GOT3 (cell line): ENCODE measurements at regions not wholly inside any gene's neighbourhood (a gene's known extent, or its start where the extent isn't known, plus 50 kb on each side); places are given as distances from the start of the nearest gene placed in this dataset.
"Not testable (repeated sequence)": the region's sequence is repeated elsewhere in the genome, so short reads cannot be mapped to it uniquely, and the experiment has no call there.

Source experiments
- DNase-seq: peaks from one replicate; lab custom pipeline; 2025; ENCODE audit warnings: mixed read lengths; lab: John Stamatoyannopoulos, UW

DNA sequence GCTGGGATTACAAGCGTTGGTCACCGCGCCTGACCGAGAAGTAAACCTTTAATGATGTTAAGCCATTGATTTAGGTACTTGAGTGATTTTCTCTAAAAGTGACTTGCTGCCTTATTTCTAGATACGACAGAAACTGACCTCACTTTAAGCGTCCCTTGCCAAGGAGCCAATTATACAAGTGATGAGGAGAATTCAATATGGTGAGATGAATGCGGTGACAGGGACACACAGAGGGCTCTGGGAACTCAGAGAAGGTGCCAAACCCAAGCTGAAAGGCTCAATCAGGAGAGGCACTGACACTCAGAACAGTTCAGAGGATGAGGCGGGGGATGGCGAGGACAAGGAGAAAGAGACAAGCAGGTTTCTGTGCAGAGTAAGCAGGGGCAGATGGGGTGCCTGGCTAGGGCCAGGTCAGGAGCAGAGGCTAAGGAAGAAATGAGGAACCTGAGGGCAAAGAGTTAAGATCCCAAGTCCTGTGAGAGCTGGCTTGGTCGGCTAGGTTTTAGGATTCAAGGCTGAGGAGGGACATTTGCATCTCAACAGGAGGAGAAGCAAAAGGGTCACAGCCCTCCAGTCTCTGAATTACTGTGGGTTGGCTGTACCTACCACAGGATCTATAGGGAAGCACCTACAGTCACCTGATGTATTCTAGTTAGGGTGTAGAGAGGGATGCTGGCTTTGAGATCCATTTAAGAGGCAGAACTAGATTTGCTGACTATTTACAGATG is 83.2 kb upstream of the USP24 start:
- no peak for DNase-seq

DNA sequence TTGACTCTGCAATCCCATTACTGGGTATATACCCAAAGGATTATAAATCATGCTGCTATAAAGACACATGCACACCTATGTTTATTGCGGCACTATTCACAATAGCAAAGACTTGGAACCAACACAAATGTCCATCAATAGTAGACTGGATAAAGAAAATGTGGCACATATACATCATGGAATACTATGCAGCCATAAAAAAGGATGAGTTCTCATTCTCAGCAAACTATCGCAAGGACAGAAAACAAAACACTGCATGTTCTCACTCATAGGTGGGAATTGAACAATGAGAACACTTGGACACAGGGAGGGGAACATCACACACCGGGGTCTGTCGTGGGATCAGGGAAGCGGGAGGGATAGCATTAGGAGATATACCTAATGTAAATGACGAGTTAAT is 81.1 kb upstream of the USP24 start:
- DNase-seq: not testable (repeated sequence)

DNA sequence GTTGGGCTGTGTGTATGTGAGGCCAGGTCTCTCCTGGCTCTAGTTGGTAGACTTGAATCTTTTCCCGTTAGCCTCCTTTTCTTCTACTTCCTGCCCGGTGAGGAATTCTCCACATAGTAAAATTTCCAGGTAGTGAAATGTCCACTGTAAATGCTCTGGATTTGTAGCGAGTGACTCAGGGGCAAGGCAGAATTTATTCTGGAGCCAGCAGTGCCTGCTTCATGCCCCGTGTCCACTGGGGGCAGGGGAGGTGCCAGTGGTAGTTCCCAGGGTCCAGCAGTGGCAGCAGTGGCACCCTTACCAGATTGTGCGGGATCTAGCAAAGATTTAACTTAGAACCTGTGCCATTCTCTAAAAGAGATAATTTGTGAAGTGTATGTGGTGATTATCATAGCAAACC is 74.5 kb upstream of the USP24 start:
- no peak for DNase-seq

DNA sequence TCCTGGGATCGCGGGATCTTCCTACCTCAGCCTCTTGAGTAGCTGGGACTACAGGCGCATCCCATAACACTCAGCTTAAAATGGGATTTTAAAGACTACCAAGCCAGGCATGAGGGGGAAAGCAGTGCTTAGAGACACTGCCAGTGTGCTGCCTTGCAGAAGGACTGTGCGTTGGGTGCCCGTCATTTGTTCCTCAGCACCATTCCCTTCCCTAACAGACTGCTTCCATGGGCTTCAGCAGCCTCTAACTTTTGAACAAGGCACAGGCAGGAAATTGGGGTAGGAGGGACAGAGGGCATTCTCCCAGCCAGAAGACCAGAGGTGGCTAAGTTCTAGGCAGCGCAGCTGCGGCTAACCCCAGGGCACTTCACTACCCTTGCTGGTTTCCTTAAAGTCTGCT is 73.9 kb upstream of the USP24 start:
- no peak for DNase-seq

DNA sequence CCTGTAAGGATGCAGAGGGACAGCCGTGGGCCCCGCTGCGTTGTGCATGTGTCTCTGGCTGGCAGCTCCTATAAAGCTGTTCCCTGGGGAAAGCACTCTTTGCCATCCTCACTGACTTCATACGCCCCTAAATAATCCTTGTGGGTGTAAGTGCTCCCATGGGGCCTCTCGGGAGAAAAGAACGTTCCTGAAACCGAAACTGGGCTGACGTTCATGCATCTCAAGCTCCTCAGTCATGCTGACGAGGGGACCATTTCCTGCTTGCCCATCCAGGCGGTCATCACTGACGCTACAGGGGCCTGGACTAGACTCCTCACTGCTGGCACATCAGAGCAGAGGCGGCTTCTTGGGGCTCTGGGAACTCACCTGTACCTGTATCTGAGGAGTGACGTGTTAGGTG is 73.1 kb upstream of the USP24 start:
- DNase-seq: no peak

DNA sequence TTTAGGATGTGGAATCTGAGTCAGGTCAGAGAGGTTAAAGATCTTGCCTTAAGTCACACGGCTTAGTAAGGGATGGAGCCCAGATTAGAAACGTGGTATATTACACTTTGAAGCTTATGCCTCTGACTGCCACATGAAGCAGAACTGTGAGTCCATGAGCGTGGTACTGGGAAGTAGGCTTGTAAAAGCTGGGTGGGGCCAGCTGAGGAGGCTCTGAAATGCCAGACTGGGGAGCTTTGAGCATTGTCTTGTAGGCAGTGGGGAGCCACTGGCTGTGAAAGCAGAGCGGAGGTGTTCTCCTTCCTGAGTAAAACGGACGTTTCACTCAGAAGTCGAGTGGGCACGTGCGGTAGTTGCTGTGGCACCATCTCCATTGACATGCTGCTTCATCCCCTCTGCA is 72.6 kb upstream of the USP24 start:
- no peak for DNase-seq

DNA sequence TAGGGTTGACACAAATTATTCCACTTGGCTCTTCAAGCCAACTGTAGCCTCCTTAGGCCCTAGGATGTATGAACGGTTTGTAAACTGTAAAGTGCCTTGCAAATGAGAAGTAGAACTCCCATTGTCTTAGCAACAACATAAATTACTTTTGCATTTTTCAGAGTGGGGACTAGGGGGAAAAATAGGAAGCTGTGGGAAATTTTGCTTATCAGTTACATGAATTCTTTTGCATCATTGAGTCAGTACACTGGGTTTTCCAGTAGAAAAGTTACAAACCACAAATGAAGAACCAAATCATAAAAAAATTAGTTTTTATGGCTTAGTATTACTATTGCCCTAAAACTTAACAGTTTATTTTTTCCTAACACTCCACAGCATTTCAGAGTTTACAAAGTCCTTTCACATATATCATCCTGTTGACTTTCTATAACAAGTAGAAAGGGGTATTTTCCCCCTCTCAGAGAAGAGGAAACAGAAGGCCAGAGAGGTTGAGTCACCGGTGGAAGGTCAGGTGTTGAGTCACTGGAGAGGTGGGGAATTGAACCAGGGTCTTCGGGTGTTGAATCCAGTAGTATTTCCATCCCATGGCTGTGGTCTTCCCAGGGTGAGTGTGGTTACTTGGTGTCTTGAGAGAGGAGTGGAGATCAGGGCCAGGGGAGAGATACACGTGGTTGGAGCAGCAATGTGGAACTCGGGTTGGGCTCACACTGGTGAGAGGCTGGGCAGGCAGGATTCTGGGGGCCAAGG is 71.9 kb upstream of the USP24 start:
- no peak for DNase-seq

DNA sequence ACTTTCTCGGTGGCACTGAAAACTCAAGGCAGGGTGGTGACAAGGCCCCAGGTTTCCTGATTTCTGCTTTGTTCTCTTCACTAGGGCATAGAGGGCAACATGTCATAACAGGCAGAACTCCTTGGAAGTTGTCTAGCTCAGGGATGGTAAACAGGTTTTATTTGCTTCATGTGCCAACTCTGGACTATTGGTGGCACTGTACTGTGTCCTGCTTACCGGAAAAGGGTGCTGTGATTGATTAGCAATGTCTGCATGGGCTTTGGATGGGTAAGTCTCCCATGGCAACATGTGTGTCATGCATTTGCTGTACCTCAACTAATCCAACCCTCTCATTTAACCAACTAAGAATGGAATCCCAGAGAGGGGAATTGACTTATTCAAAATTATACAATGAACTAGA is 70.7 kb upstream of the USP24 start:
- DNase-seq: no peak

DNA sequence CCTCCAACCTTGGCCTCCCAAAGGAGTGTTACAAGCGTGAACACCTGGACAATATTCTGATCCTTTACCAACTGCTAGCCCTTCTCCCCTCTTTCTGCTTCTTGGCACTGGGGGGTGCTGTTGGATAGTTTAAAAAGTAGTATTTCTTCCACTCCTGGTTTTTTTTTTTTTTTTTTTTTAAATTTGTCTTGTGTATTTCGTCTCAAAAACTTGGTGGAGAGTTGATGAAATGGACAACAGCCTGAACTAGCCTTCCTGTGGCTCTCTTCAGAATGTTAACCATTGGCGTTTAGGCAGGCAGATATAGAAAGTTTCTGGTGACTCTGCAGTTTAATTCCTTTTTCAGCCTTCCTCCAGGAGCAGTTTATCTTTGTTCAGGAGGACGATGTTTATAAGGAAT is 69.7 kb upstream of the USP24 start:
- DNase-seq: no peak

DNA sequence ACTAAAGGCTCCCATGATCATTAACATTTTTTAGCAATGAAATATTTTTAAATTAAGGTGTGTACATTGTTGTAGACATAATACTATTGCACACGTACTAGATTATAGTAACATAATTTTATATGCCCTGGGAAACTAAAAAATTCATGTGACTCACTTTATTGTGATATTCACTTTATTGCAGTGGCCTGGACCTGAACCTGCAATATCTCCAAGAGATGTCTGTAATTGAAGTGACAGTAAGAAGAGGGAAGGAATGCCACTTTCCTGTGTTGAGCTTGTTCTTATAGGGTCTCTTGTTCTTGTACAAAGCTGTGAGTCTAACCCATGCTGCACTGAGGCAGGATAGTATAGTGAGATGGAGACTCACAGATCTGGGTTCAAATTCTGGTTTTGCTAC is 66.9 kb upstream of the USP24 start:
- no peak for DNase-seq

DNA sequence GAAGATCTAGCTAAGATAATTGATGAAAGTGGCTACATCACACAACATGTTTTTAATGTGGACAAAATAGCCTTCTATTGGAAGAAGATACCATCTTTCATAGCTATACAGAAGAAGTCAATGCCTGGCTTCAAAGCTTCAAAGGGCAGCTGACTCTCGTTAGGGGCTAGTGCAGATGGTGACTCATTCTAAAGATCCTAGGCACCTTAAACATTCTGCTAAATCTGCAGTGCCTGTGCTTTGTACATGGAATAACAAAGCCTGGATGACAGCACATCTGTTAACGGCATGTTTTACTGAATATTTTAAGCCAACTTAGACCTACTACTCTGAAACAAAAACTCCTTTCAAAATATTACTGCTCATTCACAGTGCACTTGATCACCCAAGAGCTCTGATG is 65.6 kb upstream of the USP24 start:
- DNase-seq: no peak

DNA sequence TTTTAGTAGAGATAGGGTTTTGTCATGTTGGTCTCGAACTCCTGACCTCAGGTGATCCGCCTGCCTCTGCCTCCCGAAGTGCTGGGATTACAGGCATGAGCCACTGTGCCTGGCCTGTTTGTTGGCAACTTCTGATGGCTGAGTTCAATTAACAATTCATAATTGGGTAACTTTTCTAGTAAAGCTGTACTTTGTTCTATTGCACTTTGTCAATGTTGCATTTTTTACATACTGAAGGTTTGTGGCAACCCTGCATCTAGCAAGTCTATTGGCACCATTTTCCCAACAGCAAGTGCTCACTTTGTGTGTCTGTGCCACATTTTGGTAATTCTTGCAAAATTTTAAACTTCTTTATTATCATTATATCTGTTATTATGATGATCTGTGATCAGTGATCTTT is 64.5 kb upstream of the USP24 start:
- no peak for DNase-seq

DNA sequence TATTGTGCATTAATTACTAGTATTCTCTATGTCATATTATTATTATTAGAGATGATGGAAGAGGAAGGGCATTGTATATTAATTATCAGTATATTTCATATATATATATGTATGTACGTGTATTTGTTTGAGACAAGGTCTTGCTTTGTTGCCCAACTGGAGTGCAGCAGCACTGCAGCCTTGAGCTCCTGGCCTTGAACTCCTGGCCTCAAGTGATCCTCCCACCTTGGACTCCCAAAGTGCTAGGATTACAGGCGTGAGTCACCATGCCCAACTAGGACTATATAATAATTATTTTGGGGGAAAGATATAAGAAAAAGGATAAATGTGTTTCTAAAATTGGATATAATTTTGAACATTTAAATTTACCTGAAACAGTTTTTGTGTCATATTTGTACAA is 63.2 kb upstream of the USP24 start:
- DNase-seq: no peak

DNA sequence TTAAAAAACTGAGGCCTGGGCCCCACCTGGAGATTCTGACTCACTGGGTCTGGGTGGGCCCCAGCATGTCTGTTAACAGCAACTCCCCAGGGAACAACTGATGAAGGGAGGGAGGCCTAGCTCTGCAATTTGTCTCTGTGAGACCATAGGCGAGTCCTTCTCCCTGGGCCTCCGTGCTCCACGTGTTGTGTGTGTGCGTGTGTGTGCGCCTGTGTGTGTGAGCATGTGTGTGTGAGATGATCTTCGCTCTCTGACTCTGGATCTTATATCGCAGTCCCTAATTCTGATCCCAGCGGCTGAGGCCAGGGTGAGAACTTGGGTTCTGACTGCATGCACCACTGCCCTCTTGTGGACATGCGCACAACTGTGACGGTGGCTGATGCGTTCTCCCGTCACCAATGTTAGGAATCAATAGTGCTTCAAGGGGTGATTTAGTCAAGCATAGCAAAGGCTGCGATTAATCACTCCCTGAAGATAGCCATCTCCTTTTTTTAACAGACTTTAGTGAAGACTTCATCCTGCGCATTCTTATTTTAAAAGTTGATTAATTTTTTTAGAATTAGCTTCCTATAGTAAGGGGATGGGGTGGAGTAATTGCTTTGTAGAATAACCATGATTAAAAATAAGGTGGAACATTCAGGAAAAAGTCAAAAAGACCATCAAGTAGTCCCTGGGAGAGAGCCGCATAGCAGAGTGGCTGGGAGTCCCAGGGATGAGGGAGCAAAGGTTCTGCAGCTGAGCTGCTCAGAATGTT is 62.4 kb upstream of the USP24 start:
- no peak for DNase-seq

DNA sequence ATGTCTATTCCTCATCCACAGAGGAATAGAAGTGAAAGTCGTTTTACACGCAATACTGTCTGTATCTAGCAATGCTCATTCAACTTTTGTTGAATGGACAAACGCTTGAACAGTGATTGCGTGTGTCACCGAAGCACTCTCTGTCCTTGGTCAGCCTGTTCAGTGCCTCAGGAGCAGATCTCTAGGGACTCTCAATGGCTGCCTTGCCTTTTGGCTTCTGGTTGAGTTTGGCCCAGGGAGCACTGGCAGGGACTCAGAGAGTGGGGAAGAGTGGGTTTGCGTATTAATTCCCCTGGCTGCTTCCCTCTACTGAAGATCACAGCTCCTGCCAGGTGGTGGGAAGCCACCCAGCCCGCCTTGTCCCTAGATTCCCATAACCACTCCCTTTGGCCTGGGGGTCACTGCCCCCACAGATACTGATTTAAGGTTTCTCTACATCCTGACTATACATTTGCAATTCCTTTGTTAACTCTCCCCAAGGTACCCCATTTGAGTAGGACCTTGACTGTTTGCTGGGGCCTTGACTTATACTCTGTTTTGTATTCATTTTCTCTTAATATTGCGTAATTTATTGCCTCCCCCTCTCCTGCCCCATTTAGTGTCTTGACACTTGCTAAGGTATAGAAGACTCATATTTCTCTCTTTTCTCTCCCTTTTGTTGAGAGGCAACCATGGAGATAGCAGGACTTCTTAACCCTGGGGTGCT is 61.7 kb upstream of the USP24 start:
- DNase-seq: no peak

DNA sequence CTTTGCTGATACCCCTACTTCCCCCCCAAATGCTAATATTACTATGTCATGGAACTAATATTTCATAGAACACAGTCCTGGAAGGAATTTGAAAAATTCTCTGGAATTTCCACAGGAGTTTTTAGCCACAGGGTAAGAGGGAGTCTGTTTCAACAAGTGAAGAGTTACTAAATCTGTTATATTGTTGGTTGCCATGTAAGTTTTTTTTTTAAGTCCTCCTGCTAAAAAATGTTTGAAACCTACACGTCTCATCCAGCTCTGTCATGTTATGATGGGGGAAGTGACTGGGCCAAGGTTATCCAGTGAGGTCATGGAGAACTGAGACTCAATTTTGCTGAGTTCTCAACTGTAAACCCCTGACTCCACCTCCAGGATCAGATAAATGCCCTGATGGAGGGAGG is 60.8 kb upstream of the USP24 start:
- DNase-seq: no peak

DNA sequence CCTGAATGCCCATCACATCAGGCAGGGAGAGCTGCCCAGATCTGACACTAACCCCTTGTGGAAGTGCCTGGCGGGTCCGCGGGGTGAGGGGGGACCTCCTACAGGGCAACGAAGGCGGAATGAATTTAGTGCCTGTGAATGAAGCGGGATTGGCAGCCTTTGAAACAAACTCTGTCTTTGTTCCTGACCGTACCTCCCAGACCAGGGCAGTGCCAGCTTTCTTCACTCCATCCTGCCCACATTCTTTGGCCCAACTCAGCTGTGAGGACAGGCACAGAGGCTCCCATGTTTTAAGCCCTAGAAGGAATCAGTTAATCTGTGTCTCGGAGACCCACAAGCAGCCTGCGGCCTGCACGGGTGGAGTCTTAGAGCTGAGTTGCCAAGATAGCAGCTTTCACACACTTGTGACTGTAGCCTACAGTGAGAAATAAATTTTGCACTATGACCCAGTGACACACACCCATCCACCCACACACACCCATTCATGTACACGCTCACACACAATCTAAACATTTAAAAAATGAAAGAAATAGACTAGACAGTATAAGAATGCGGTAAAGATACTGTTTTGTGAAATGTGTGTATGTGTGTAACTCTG is 60.1 kb upstream of the USP24 start:
- DNase-seq: no peak

DNA sequence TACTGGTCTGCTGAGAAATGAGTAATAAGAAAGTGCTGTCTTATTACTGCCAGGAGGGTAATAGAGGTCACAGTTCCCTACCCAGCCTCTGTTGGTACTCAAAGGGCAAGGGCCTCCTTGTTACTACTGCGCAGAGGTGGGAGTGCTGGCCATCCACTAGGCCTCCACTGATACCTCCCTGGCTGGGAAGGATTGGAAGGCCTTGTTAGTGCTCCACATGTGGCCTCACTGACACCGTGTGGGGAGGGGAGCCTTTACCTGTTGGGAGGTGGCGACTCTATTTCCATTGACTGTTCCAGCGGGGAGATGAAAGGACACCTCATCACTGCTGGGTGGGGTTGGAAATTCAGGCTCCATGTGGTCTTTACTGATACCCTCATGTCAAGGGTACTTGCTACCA is 57.8 kb upstream of the USP24 start:
- no peak for DNase-seq
